ENCODE measurements at regions not wholly inside any gene's neighbourhood (a gene's known extent, or its start where the extent isn't known, plus 50 kb on each side); places are given as distances from the start of the nearest gene placed in this dataset.

- no peaks in the 10 kb centered on the region for H3K27me3 ChIP-seq (replicated peaks; ENCODE audit: control insufficient read depth, insufficient read depth, low read length)
- DNase-seq (ENCODE audit: extremely low read depth, insufficient read length): no peak
- no peaks in the 10 kb centered on the region for H3K36me3 ChIP-seq (ENCODE audit: control insufficient read depth, insufficient read depth, low read length)
- no peak overlapping the region for H3K4me3 ChIP-seq (replicated peaks; ENCODE audit: low read depth, low read length)
- TF ChIP-seq, protein P1, sequence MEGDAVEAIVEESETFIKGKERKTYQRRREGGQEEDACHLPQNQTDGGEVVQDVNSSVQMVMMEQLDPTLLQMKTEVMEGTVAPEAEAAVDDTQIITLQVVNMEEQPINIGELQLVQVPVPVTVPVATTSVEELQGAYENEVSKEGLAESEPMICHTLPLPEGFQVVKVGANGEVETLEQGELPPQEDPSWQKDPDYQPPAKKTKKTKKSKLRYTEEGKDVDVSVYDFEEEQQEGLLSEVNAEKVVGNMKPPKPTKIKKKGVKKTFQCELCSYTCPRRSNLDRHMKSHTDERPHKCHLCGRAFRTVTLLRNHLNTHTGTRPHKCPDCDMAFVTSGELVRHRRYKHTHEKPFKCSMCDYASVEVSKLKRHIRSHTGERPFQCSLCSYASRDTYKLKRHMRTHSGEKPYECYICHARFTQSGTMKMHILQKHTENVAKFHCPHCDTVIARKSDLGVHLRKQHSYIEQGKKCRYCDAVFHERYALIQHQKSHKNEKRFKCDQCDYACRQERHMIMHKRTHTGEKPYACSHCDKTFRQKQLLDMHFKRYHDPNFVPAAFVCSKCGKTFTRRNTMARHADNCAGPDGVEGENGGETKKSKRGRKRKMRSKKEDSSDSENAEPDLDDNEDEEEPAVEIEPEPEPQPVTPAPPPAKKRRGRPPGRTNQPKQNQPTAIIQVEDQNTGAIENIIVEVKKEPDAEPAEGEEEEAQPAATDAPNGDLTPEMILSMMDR (IDR thresholded peaks at IDR 0.05; ENCODE audit: insufficient read depth, low read length, poor library complexity, severe bottlenecking): no peak
These were observed 795.0 kb downstream of the DTWD2 start for GRCh38 chr5:118193194-118193905.

DNA sequence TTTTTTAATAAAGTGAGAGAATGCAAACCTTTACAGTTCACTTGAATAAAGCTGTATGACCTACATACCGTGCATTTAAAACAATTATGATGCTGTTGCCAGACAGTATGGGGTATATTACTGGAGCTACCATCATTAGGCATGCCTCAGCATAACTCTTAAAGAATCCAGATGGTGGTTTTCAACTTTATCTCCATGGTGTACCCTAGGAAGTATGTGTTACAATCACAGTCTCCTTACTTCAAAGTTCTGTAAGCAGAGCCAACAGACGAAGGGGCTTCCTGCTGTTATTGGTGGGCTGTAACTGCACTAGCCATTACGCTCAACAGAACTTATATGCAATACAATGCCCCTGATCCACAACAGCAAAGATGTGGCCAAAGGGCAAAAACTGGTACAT is 803.3 kb downstream of the DTWD2 start:
- Histone ChIP-seq H3K4me3 (replicated peaks; ENCODE audit: low read depth, low read length) (no peak overlapping the region), H3K36me3 (ENCODE audit: control insufficient read depth, insufficient read depth, low read length) (no peaks in the 10 kb centered on the region), H3K27me3 (replicated peaks; ENCODE audit: control insufficient read depth, insufficient read depth, low read length) (no peaks in the 10 kb centered on the region)
- TF ChIP-seq, protein P1 (IDR thresholded peaks at IDR 0.05; ENCODE audit: insufficient read depth, low read length, poor library complexity, severe bottlenecking): no peak
- DNase-seq (ENCODE audit: extremely low read depth, insufficient read length): no peak

DNA sequence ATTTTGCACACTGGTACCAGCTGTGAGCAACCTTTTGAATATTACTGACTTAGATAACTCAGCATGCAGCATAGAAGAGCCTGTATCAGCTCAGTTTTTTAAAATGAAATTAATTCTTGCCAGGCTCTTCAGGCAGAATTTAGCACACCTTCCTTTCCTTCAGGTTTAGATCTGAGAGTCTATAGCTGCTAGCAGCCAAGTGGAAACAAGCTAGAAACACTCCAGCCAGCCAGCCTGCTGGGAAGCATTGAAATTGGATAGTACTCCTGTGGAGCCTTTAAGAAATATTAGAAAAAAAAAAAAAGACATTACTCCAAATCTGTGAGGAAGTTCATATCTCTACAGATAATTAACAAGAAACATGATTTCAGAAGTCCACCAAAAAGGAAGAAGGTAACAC is 812.2 kb downstream of the DTWD2 start:
- DNase-seq (ENCODE audit: extremely low read depth, insufficient read length): no peak
- no peaks in the 10 kb centered on the region for H3K36me3 ChIP-seq (ENCODE audit: control insufficient read depth, insufficient read depth, low read length)
- TF ChIP-seq, protein P1 (IDR thresholded peaks at IDR 0.05; ENCODE audit: insufficient read depth, low read length, poor library complexity, severe bottlenecking): no peak
- no peaks in the 10 kb centered on the region for H3K27me3 ChIP-seq (replicated peaks; ENCODE audit: control insufficient read depth, insufficient read depth, low read length)
- H3K4me3 ChIP-seq (replicated peaks; ENCODE audit: low read depth, low read length): no peak overlapping the region

DNA sequence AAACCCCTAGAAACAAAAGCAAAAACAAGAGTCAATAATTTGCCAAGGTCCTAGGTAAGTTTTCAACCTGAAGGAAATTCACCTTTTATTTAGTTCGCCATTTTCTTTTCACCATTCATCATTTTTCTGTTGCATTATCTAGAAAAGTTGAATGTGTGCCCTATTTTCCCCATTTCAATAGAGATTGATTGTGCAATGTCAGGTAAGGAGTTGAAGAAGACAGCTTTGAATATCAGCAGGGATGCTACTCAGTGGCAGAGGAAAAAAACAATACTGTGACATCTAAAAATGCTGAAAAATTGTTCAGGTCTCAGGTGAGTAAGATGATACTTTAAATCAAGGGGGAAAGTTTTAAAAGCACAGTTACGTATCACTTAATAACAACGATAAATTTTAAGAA is 813.7 kb downstream of the DTWD2 start:
- Histone ChIP-seq H3K36me3 (ENCODE audit: control insufficient read depth, insufficient read depth, low read length) (no peaks in the 10 kb centered on the region), H3K4me3 (replicated peaks; ENCODE audit: low read depth, low read length) (no peak overlapping the region), H3K27me3 (replicated peaks; ENCODE audit: control insufficient read depth, insufficient read depth, low read length) (no peaks in the 10 kb centered on the region)
- no peak for DNase-seq (ENCODE audit: extremely low read depth, insufficient read length)
- TF ChIP-seq, protein P1 (IDR thresholded peaks at IDR 0.05; ENCODE audit: insufficient read depth, low read length, poor library complexity, severe bottlenecking): no peak

DNA sequence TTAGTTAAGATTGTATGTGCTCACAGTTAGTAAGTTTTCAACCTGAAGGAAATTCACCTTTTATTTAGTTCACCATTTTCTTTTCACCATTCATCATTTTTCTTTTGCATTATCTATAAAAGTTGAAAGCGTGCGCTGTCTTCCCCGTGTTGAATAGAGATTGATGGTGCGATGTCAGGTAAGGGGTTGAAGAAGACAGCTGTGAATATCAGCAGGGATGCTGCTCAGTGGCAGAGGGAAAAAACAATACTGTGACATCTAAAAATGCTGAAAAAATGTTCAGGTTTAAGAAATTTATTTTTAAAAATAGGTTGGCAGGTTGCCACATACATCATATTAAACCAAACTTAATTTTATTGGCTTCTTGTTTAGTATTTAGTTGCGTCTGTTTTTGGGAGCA is 815.0 kb downstream of the DTWD2 start:
- Histone ChIP-seq H3K4me3 (replicated peaks; ENCODE audit: low read depth, low read length) (no peak overlapping the region), H3K36me3 (ENCODE audit: control insufficient read depth, insufficient read depth, low read length) (no peaks in the 10 kb centered on the region), H3K27me3 (replicated peaks; ENCODE audit: control insufficient read depth, insufficient read depth, low read length) (no peaks in the 10 kb centered on the region)
- DNase-seq (ENCODE audit: extremely low read depth, insufficient read length): no peak
- TF ChIP-seq, protein P1 (IDR thresholded peaks at IDR 0.05; ENCODE audit: insufficient read depth, low read length, poor library complexity, severe bottlenecking): no peak

- H3K27me3 ChIP-seq (replicated peaks; ENCODE audit: control insufficient read depth, insufficient read depth, low read length): no peaks in the 10 kb centered on the region
- no peaks in the 10 kb centered on the region for H3K36me3 ChIP-seq (ENCODE audit: control insufficient read depth, insufficient read depth, low read length)
- TF ChIP-seq, protein P1 (IDR thresholded peaks at IDR 0.05; ENCODE audit: insufficient read depth, low read length, poor library complexity, severe bottlenecking): no peak
- no peak for DNase-seq (ENCODE audit: extremely low read depth, insufficient read length)
- no peak overlapping the region for H3K4me3 ChIP-seq (replicated peaks; ENCODE audit: low read depth, low read length)
These were observed 822.7 kb downstream of the DTWD2 start for GRCh38 chr5:118165619-118166018.

All from GM06990 (cell line).